ENCODE measurements at regions not wholly inside any gene's neighbourhood (a gene's known extent, or its start where the extent isn't known, plus 50 kb on each side); places are given as distances from the start of the nearest gene placed in this dataset.

DNA sequence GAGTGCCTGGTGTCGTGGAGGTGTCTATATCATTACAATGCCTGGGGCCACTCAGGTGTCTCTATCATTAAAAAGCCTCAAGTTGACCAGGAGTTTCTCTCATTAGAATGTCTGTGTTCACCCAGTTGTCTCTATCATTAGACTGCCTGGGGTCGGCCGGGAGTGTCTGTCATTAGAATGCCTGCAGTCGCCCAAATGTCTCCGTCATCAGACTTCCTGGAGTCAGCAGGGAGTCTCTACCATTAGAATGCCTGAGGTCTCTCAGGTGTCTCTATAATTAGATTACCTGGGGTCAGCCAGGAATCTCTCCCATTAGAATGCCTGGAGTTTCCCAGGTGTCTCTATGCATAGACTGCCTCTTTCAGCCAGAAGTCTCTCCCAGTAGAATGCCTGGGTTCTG, 1477.6 kb downstream of the UQCRFS1 start:
- no peak for TF ChIP-seq FOXA1 (IDR thresholded peaks at IDR 0.05)
- TF ChIP-seq BHLHE40 (IDR thresholded peaks at IDR 0.05; ENCODE audit: borderline replicate concordance), result no peak
- no peak for TF ChIP-seq FOXK2 (IDR thresholded peaks at IDR 0.05)
- TF ChIP-seq CTBP1 (IDR thresholded peaks at IDR 0.05; ENCODE audit: borderline replicate concordance), result no peak
- TF ChIP-seq, protein P1, sequence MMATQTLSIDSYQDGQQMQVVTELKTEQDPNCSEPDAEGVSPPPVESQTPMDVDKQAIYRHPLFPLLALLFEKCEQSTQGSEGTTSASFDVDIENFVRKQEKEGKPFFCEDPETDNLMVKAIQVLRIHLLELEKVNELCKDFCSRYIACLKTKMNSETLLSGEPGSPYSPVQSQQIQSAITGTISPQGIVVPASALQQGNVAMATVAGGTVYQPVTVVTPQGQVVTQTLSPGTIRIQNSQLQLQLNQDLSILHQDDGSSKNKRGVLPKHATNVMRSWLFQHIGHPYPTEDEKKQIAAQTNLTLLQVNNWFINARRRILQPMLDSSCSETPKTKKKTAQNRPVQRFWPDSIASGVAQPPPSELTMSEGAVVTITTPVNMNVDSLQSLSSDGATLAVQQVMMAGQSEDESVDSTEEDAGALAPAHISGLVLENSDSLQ (IDR thresholded peaks at IDR 0.05), result no peak
- TF ChIP-seq SP1 (IDR thresholded peaks at IDR 0.05), result no peak
- no peak for TF ChIP-seq ZNF384 (IDR thresholded peaks at IDR 0.05)
- TF ChIP-seq ELF4 (IDR thresholded peaks at IDR 0.05), result no peak
- TF ChIP-seq L3MBTL2 (conservative IDR thresholded peaks at IDR 0.05), result no peak
- TF ChIP-seq TARDBP (IDR thresholded peaks at IDR 0.05), result no peak
- no peak for TF ChIP-seq HDGF (IDR thresholded peaks at IDR 0.05; ENCODE audit: borderline replicate concordance)
